ENCODE measurements at regions not wholly inside any gene's neighbourhood (a gene's known extent, or its start where the extent isn't known, plus 50 kb on each side); places are given as distances from the start of the nearest gene placed in this dataset.

DNA sequence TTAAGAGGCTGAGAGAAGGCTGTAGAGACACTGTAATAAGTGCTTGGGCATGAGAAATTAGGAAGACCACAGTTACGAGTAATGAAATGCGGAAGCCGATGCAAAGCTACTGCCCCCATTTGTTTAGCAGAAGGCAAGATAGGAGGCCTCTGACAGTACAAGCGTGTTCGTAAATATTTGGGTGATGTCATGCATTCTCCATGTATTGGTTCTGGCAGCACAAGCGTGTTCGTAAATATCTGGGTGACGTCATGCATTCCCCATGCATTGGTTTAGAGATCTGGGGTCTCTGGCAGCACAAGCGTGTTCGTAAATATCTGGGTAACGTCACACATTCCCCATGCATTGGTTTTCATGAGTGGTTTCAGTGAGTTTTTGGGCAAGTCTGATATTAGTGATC, 661.5 kb upstream of the FRG1 start:
- no peak for DNase-seq (ENCODE audit: low spot score in 2 of 2)
- Histone ChIP-seq H3K4me1 (no peaks in the 10 kb centered on the region), H3K27me3 (no peaks in the 10 kb centered on the region), H3K36me3 (no peaks in the 10 kb centered on the region), H3K4me3 (no peak overlapping the region), H3K9me3 (no peaks in the 10 kb centered on the region), H3K27ac (no peak overlapping the region)
- WGBS, 2 donors: 39 to 54% methylated on average over 11 of the region's 11 CpGs
- TF ChIP-seq, protein P1, sequence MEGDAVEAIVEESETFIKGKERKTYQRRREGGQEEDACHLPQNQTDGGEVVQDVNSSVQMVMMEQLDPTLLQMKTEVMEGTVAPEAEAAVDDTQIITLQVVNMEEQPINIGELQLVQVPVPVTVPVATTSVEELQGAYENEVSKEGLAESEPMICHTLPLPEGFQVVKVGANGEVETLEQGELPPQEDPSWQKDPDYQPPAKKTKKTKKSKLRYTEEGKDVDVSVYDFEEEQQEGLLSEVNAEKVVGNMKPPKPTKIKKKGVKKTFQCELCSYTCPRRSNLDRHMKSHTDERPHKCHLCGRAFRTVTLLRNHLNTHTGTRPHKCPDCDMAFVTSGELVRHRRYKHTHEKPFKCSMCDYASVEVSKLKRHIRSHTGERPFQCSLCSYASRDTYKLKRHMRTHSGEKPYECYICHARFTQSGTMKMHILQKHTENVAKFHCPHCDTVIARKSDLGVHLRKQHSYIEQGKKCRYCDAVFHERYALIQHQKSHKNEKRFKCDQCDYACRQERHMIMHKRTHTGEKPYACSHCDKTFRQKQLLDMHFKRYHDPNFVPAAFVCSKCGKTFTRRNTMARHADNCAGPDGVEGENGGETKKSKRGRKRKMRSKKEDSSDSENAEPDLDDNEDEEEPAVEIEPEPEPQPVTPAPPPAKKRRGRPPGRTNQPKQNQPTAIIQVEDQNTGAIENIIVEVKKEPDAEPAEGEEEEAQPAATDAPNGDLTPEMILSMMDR (IDR thresholded peaks at IDR 0.05): no peak
- TF ChIP-seq POLR2A (IDR thresholded peaks at IDR 0.05) (no peak), EP300 (IDR thresholded peaks at IDR 0.05) (no peak)

DNA sequence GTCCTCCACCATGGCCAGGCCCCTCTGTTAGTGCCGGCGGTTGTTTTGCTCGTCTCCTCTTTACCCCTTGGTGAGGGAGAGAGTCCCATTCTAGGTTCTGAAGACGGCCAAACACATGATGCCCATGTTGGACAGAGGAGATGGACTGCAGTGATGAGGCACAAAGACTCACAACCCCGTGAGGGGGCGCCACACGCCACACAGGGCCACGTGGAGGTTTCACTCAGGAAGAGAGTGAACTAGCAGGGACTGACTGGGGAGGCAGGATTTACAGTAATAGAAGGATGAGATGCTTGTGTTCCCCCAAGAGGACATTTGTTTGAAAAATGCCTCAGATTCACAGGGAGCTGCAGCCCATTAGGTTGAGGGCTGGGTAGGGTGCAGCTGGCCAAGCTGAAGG, 655.3 kb upstream of the FRG1 start:
- no peaks in the 10 kb centered on the region for H3K4me1 ChIP-seq
- no peak for TF ChIP-seq EP300 (IDR thresholded peaks at IDR 0.05)
- WGBS, 2 donors: 68 to 84% methylated on average over 8 of the region's 8 CpGs

DNA sequence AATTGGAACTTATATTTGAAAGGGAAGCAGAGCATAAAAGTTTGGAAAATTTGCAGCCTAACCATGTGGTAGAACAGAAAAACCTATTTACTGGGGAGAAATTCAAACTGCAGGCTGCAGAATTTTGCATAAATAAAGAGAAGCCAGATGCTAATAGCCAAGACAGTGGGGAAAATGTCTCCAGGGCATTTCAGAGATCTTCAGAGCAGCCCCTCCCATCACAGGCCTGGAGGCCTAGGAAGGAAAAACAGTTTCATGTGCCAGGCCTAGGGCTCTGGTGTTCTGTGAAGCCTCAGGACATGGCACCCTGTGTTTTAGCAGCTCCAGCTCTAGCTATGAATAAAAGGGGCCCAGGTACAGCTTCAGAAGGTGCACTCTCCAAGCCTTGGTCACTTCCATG, 648.7 kb upstream of the FRG1 start:
- DNase-seq (ENCODE audit: low spot score in 2 of 2): no peak
- TF ChIP-seq, protein P1 (IDR thresholded peaks at IDR 0.05): no peak
- TF ChIP-seq EP300 (IDR thresholded peaks at IDR 0.05): no peak
- no peak for TF ChIP-seq POLR2A (IDR thresholded peaks at IDR 0.05)

More for the DNA sequence above, 655.3 kb upstream of the FRG1 start:
- Histone ChIP-seq H3K36me3 (no peaks in the 10 kb centered on the region), H3K4me3 (no peak overlapping the region), H3K9me3 (no peaks in the 10 kb centered on the region), H3K27me3 (no peaks in the 10 kb centered on the region), H3K27ac (no peak overlapping the region)
- DNase-seq (ENCODE audit: low spot score in 2 of 2): no peak

DNA sequence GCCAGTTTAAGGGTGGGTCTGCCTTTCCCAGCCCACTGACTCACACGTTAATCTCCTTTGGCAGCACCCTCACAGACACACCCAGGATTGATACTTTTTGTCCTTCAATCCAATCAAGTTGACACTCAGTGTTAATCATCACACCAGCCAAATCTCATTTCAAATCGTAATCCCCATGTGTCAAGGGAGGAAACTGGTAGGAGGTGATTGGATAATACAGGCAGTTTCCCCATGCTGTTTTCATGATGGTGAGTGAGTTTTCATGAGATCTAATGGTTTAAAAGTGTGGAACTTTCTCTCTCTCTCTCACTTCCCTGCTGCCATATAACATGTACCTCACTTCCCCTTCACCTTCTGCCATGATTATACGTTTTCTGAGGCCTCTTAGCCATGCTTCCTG, 647.2 kb upstream of the FRG1 start:
- no peak overlapping the region for H3K4me3 ChIP-seq
- no peaks in the 10 kb centered on the region for H3K9me3 ChIP-seq
- H3K27ac ChIP-seq: no peak overlapping the region
- no peaks in the 10 kb centered on the region for H3K4me1 ChIP-seq
- WGBS, 2 donors: 45% methylated on average over 3 of the region's 3 CpGs
- H3K36me3 ChIP-seq: no peaks in the 10 kb centered on the region
- no peaks in the 10 kb centered on the region for H3K27me3 ChIP-seq
- TF ChIP-seq POLR2A (IDR thresholded peaks at IDR 0.05) (no peak), EP300 (IDR thresholded peaks at IDR 0.05) (no peak)
- TF ChIP-seq, protein P1 (IDR thresholded peaks at IDR 0.05): no peak
- no peak for DNase-seq (ENCODE audit: low spot score in 2 of 2)

More for the DNA sequence above, 648.7 kb upstream of the FRG1 start:
- H3K4me1 ChIP-seq: no peaks in the 10 kb centered on the region
- no peaks in the 10 kb centered on the region for H3K9me3 ChIP-seq
- H3K4me3 ChIP-seq: no peak overlapping the region
- no peaks in the 10 kb centered on the region for H3K27me3 ChIP-seq
- H3K27ac ChIP-seq: no peak overlapping the region
- H3K36me3 ChIP-seq: no peaks in the 10 kb centered on the region

DNA sequence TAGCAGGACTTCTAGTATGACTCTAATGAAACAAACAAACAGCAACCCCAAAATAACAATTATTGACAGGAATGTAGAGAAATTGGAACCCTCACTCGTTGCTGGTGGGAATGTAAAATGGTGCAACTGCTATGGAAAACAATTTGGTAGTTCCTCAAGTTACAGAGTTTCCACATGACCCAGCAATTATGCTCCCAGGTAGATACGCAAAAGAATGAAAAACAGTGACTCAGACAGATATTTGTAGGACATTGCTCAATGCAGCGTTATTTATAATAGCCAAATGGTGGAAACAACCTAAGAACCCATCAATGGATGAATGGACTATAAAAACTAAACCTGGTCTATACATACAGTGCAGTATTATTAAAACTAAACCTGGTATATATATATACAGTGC, 646.1 kb upstream of the FRG1 start:
- DNase-seq (ENCODE audit: low spot score in 2 of 2): no peak
- no peaks in the 10 kb centered on the region for H3K9me3 ChIP-seq
- H3K4me1 ChIP-seq: no peaks in the 10 kb centered on the region
- TF ChIP-seq, protein P1 (IDR thresholded peaks at IDR 0.05): no peak
- TF ChIP-seq EP300 (IDR thresholded peaks at IDR 0.05): no peak
- no peak for TF ChIP-seq POLR2A (IDR thresholded peaks at IDR 0.05)
- H3K4me3 ChIP-seq: no peak overlapping the region
- no peak overlapping the region for H3K27ac ChIP-seq
- WGBS, 2 donors: 77 to 86% methylated on average over 3 of the region's 3 CpGs
- H3K27me3 ChIP-seq: no peaks in the 10 kb centered on the region
- no peaks in the 10 kb centered on the region for H3K36me3 ChIP-seq

DNA sequence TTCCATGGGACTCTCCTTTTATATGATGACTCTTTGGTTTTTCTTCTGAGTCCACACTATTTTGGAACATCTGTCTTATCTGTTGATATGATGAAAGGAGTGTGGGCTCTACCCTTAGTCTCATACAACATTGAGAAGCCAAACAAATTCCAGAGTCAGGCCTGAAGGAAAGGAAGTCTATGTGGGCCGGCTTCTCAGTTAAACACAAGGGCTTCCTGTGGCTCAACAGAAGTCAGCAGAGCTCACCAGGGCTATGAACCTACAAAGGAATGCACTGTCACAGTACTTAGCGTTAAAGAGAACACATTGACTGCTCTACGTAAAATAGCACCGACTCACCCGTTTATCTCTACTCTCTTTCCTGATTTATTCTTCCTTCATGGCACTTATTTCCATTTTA, 641.0 kb upstream of the FRG1 start:
- no peak overlapping the region for H3K4me3 ChIP-seq
- TF ChIP-seq EP300 (IDR thresholded peaks at IDR 0.05): no peak
- TF ChIP-seq, protein P1 (IDR thresholded peaks at IDR 0.05): no peak
- no peak for TF ChIP-seq POLR2A (IDR thresholded peaks at IDR 0.05)
- no peak overlapping the region for H3K27ac ChIP-seq
- no peaks in the 10 kb centered on the region for H3K9me3 ChIP-seq
- H3K27me3 ChIP-seq: no peaks in the 10 kb centered on the region
- 56 to 74% methylated on average over 5 of the region's 5 CpGs for WGBS, 2 donors
- no peak for DNase-seq (ENCODE audit: low spot score in 2 of 2)
- no peaks in the 10 kb centered on the region for H3K36me3 ChIP-seq
- no peaks in the 10 kb centered on the region for H3K4me1 ChIP-seq
